Stimulated activated CD4-positive, alpha-beta T cell treated with anti-CD3 and anti-CD28 coated beads, Interleukin-1b, Interleukin-23, amount 100 ng/mL, for 48 hours (primary cell): ENCODE measurements at regions not wholly inside any gene's neighbourhood (a gene's known extent, or its start where the extent isn't known, plus 50 kb on each side); places are given as distances from the start of the nearest gene placed in this dataset.
A peak's percentile ranks its signal among the peaks of the same experiment; 100 is the strongest.
"Not testable (repeated sequence)": the region's sequence is repeated elsewhere in the genome, so short reads cannot be mapped to it uniquely, and the experiment has no call there.

Experiments used
- DNase-seq: peaks from one replicate; pipeline ENCODE4 v3.0.0-alpha.2; 2020

GRCh38 chr21:34219334-34220060 lies 144.3 kb upstream of the KCNE2 start:
- no peak for DNase-seq

- DNase-seq: no peak
These were observed 143.1 kb upstream of the KCNE2 start for GRCh38 chr21:34220556-34221195.

- no peak for DNase-seq
These were observed 142.3 kb upstream of the KCNE2 start for GRCh38 chr21:34221331-34222030.

- no peak for DNase-seq
These were observed 141.8 kb upstream of the KCNE2 start for GRCh38 chr21:34222031-34222335.

- DNase-seq: no peak
These were observed 140.4 kb upstream of the KCNE2 start for GRCh38 chr21:34223376-34223775.

GRCh38 chr21:34227386-34227852 lies 136.4 kb upstream of the KCNE2 start:
- DNase-seq: no peak

GRCh38 chr21:34228792-34229191 lies 135.0 kb upstream of the KCNE2 start:
- DNase-seq: no peak

- no peak for DNase-seq
These were observed 134.5 kb upstream of the KCNE2 start for GRCh38 chr21:34229353-34229752.

- not testable (repeated sequence) for DNase-seq
These were observed 130.1 kb upstream of the KCNE2 start for GRCh38 chr21:34233741-34234140.

- no peak for DNase-seq
These were observed 128.3 kb upstream of the KCNE2 start for GRCh38 chr21:34235514-34235913.

GRCh38 chr21:34242973-34243372 lies 120.8 kb upstream of the KCNE2 start:
- DNase-seq: no peak

- peak; percentile 24 for DNase-seq
These were observed 120.2 kb upstream of the KCNE2 start for GRCh38 chr21:34243562-34243961.

- no peak for DNase-seq
These were observed 111.1 kb upstream of the KCNE2 start for GRCh38 chr21:34252751-34253150.

- DNase-seq: no peak
These were observed 108.7 kb upstream of the KCNE2 start for GRCh38 chr21:34255073-34255472.

- no peak for DNase-seq
These were observed 103.4 kb upstream of the KCNE2 start for GRCh38 chr21:34260277-34261008.

GRCh38 chr21:34261841-34262468 lies 101.9 kb upstream of the KCNE2 start:
- DNase-seq: no peak

GRCh38 chr21:34262469-34262845 lies 101.3 kb upstream of the KCNE2 start:
- no peak for DNase-seq

GRCh38 chr21:34263629-34264028 lies 100.2 kb upstream of the KCNE2 start:
- DNase-seq: no peak

GRCh38 chr21:34266351-34266750 lies 97.5 kb upstream of the KCNE2 start:
- no peak for DNase-seq

- DNase-seq: no peak
These were observed 95.3 kb upstream of the KCNE2 start for GRCh38 chr21:34268493-34268892.

GRCh38 chr21:34270411-34270810 lies 93.4 kb upstream of the KCNE2 start:
- no peak for DNase-seq

GRCh38 chr21:34271189-34271851 lies 92.5 kb upstream of the KCNE2 start:
- DNase-seq: no peak
